Thoracic aorta (tissue), 2 donors: ENCODE measurements at regions not wholly inside any gene's neighbourhood (a gene's known extent, or its start where the extent isn't known, plus 50 kb on each side); places are given as distances from the start of the nearest gene placed in this dataset.
"Not testable (repeated sequence)": the region's sequence is repeated elsewhere in the genome, so short reads cannot be mapped to it uniquely, and the experiment has no call there.

Experiments
- ATAC-seq: fragments of 150-250 bp; one replicate; pipeline ENCODE4 v1.8.0; 2017; ENCODE audit warnings: low read depth; ENCODE audit not compliant: insufficient number of reproducible peaks, low FRiP score
- DNase-seq: peaks from one replicate; pipeline ENCODE4 v3.0.0-alpha.2; 2020; ENCODE audit warnings: low spot score
- H3K27ac ChIP-seq, 2 donors: fragments of 200-600 bp; sonication (generic); 1 replicate in 1 of 2; 2 replicates in 1 of 2; pipeline ENCODE4 v1.5.1; 2016; ENCODE audit warnings: mild to moderate bottlenecking in 2 of 2, moderate library complexity in 2 of 2
- H3K27me3 ChIP-seq: fragments of 200-600 bp; sonication (generic); replicated peaks from 2 replicates; pipeline ENCODE4 v1.6.0; 2016; ENCODE audit warnings: mild to moderate bottlenecking; ENCODE audit not compliant: insufficient read depth
- H3K36me3 ChIP-seq: fragments of 200-600 bp; sonication (generic); one replicate; pipeline ENCODE4 v1.5.1; 2016
- H3K4me1 ChIP-seq, 2 donors: fragments of 200-600 bp; sonication (generic); 1 replicate in 1 of 2; 2 replicates in 1 of 2; pipeline versions ENCODE4 v1.5.1 to v1.6.0; 2016; ENCODE audit warnings: low read depth in 2 of 2, mild to moderate bottlenecking in 1 of 2; ENCODE audit not compliant: control insufficient read depth in 1 of 2
- H3K4me3 ChIP-seq: fragments of 200-600 bp; sonication (generic); 2 replicates; pipeline ENCODE4 v1.5.1; 2016; ENCODE audit warnings: mild to moderate bottlenecking
- H3K9me3 ChIP-seq: fragments of 200-600 bp; sonication (generic); 2 replicates; pipeline ENCODE4 v1.5.1; 2016
- CTCF ChIP-seq: fragments of 200-600 bp; sonication (generic); IDR thresholded peaks from one replicate; pipeline ENCODE4 v1.5.1; 2019; ENCODE audit warnings: antibody characterized with exemption

DNA sequence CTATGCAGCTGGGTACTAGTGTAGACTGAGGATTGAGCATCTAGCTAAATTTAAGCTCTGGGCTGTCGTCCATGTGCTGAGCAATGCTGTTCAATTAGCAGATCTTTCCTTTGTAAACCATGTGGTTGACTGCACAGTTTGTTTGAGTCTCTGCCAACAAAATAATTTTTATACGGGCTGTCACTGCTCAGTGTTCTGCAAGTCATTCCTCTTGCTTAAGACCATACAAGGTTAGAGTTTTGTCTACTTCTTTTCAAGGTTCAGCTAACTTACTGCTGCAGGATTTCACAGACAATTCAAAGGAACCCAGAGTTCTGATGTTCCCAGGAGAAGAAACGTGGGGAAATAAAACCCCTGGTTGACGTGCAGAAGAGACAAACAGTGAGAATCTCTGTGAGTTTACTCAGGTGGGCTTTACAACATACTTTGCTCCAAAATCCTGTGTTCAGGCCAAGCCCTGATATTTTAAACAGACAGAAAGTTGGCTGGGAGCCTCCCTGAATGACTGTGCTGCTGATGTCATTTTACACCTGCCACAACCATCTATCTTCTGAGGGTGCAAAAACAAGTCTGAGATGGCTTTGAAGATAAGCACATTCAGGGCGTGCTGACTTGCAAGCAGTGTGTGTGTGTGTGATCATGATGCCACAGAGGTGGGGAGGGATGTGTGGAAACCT lies 177.1 kb upstream of the SVIL start:
- ATAC-seq, result peak; percentile 95
- H3K9me3 ChIP-seq, result no peaks in the 10 kb centered on the region

DNA sequence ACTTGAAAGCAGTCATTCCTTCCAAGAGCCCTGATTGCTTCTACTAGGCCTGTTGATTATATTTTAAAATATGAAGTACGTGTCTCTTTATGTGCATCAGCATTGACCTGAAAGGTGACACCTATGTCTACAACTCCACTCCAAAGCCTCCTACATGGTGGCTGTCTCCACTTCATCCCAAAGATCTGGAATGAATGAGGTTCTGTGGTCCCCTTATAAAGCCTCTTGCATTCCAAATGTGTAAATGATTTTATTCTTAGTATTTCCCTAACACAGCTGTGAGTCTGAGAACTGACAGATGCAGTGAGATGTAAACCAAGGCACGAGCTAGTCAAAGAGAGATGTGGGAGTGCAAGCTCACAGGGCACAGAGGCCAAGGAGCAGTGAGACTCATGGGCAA lies 176.0 kb upstream of the SVIL start:
- no peaks in the 10 kb centered on the region for H3K27me3 ChIP-seq
- TF ChIP-seq CTCF, result no peak
- H3K4me1 ChIP-seq, result peaks cover 0 to 62% of the 10 kb centered on the region in 2 donors
- H3K27ac ChIP-seq, result peak overlapping the region; percentile 75 to 97
- no peaks in the 10 kb centered on the region for H3K9me3 ChIP-seq
- H3K36me3 ChIP-seq, result no peaks in the 10 kb centered on the region
- DNase-seq (no peak), ATAC-seq (no peak)
- H3K4me3 ChIP-seq, result no peak overlapping the region

More for the DNA sequence above, 177.1 kb upstream of the SVIL start:
- Histone ChIP-seq H3K4me1 (peaks cover 0 to 54% of the 10 kb centered on the region in 2 donors), H3K4me3 (peak overlapping the region; percentile 29), H3K27ac (peak overlapping the region; percentile 75 to 97), H3K27me3 (no peaks in the 10 kb centered on the region), H3K36me3 (no peaks in the 10 kb centered on the region)
- peak; percentile 62 for DNase-seq
- TF ChIP-seq CTCF, result no peak

GRCh38 chr10:29810231-29810630 lies 175.5 kb upstream of the SVIL start:
- not testable (repeated sequence) for H3K36me3 ChIP-seq, DNase-seq, H3K4me3 ChIP-seq, H3K27me3 ChIP-seq, ATAC-seq, H3K9me3 ChIP-seq
- peaks cover 0 to 63% of the 10 kb centered on the region in 2 donors for H3K4me1 ChIP-seq
- peak overlapping the region; percentile 75 to 97 for H3K27ac ChIP-seq

- H3K27ac ChIP-seq, result no peak overlapping the region
- TF ChIP-seq CTCF, result no peak
- peaks cover 7 to 71% of the 10 kb centered on the region in 2 donors for H3K4me1 ChIP-seq
- ATAC-seq, result no peak
- no peaks in the 10 kb centered on the region for H3K9me3 ChIP-seq
- no peaks in the 10 kb centered on the region for H3K27me3 ChIP-seq
- DNase-seq, result no peak
- no peaks in the 10 kb centered on the region for H3K36me3 ChIP-seq
- H3K4me3 ChIP-seq, result no peak overlapping the region
These were observed 174.6 kb upstream of the SVIL start for GRCh38 chr10:29809383-29809782.

- DNase-seq (no peak), ATAC-seq (no peak)
- no peaks in the 10 kb centered on the region for H3K9me3 ChIP-seq
- H3K36me3 ChIP-seq, result no peaks in the 10 kb centered on the region
- peak overlapping the region; percentile 8 to 85 for H3K27ac ChIP-seq
- no peak for TF ChIP-seq CTCF
- no peak overlapping the region for H3K4me3 ChIP-seq
- H3K4me1 ChIP-seq, result peaks cover 16 to 75% of the 10 kb centered on the region in 2 donors
- no peaks in the 10 kb centered on the region for H3K27me3 ChIP-seq
These were observed 172.5 kb upstream of the SVIL start for GRCh38 chr10:29807163-29807806.
